SK-N-SH (cell line): ENCODE measurements at regions not wholly inside any gene's neighbourhood (a gene's known extent, or its start where the extent isn't known, plus 50 kb on each side); places are given as distances from the start of the nearest gene placed in this dataset.

ENCODE experiments used
- CTCF ChIA-PET: fragments of 300-600, 350-600 bp; formaldehyde crosslinking; extraction: SDS; loops from one replicate; lab custom pipeline; 2021; lab: Yijun Ruan, JAX
- POLR2A ChIA-PET: fragments of 350-600 bp; sonication (Branson Sonifier 250); formaldehyde crosslinking; extraction: SDS; loops from one replicate; lab custom pipeline; 2020; ENCODE audit warnings: antibody characterized with exemption, inconsistent platforms; lab: Yijun Ruan, JAX
- DNase-seq: peaks from one replicate; pipeline ENCODE4 v3.0.0; 2012
- H2AFZ ChIP-seq: fragments of 200-600 bp; sonication (generic); 2 replicates; pipeline ENCODE4 v1.8.1; 2016; ENCODE audit warnings: antibody characterized with exemption, mild to moderate bottlenecking, low read depth
- H3F3A ChIP-seq: fragments of 200-600 bp; sonication (generic); replicated peaks from 2 replicates; pipeline ENCODE3; 2016; ENCODE audit warnings: antibody characterized with exemption, mild to moderate bottlenecking; ENCODE audit not compliant: insufficient read depth
- H3K27ac ChIP-seq, 2 experiments: fragments of 200-500 bp in 1 of 2; fragments of 200-600 bp in 1 of 2; sonication (Bioruptor generic) in 1 of 2; sonication (generic), shearing (Covaris generic) in 1 of 2; 2 replicates each; pipeline versions ENCODE4 v1.5.1 to v1.6.1; 2014 to 2016; ENCODE audit warnings: low read depth in 2 of 2, inconsistent platforms in 1 of 2, low read length in 1 of 2, mild to moderate bottlenecking in 1 of 2, mixed read lengths in 1 of 2
- H3K27me3 ChIP-seq: fragments of 200-600 bp; sonication (generic), shearing (Covaris generic); 2 replicates; pipeline ENCODE4 v1.6.1; 2016; ENCODE audit warnings: mixed run types; ENCODE audit not compliant: insufficient read depth
- H3K36me3 ChIP-seq, 2 experiments: fragments of 200-500 bp in 1 of 2; fragments of 200-600 bp in 1 of 2; sonication (Bioruptor generic) in 1 of 2; sonication (generic) in 1 of 2; replicated peaks in 1 of 2; 2 replicates each; pipeline versions ENCODE3 to v1.5.1; 2014 to 2016; ENCODE audit warnings: low read length in 1 of 2, mild to moderate bottlenecking in 1 of 2; ENCODE audit not compliant: insufficient read depth in 2 of 2, control insufficient read depth in 1 of 2
- H3K4me1 ChIP-seq, 2 experiments: fragments of 200-500 bp in 1 of 2; fragments of 200-600 bp in 1 of 2; sonication (Bioruptor generic) in 1 of 2; sonication (generic), shearing (Covaris generic) in 1 of 2; 2 replicates each; pipeline versions ENCODE4 v1.5.1 to v1.6.1; 2014 to 2016; ENCODE audit warnings: low read depth in 1 of 2, low read length in 1 of 2, mixed run types in 1 of 2; ENCODE audit not compliant: insufficient read depth in 2 of 2, control insufficient read depth in 1 of 2
- H3K4me2 ChIP-seq: fragments of 200-600 bp; sonication (generic), shearing (Covaris generic); 2 replicates; pipeline ENCODE4 v1.6.1; 2017; ENCODE audit warnings: mixed run types
- H3K4me3 ChIP-seq, 2 experiments: fragments of 200-500 bp in 1 of 2; fragments of 200-600 bp in 1 of 2; sonication (Bioruptor generic) in 1 of 2; sonication (generic), shearing (Covaris generic) in 1 of 2; 2 replicates each; pipeline versions ENCODE4 v1.5.1 to v1.8.1; 2014 to 2016; ENCODE audit warnings: low read depth in 2 of 2, inconsistent platforms in 1 of 2, low read length in 1 of 2, mild to moderate bottlenecking in 1 of 2, mixed read lengths in 1 of 2, moderate library complexity in 1 of 2
- H3K79me2 ChIP-seq: fragments of 200-600 bp; sonication (generic); 2 replicates; pipeline ENCODE4 v1.8.1; 2017; ENCODE audit warnings: mild to moderate bottlenecking; ENCODE audit not compliant: insufficient read depth
- H3K9ac ChIP-seq: fragments of 200-600 bp; sonication (generic); 2 replicates; pipeline ENCODE4 v1.6.1; 2017; ENCODE audit warnings: mixed run types
- H3K9me2 ChIP-seq: fragments of 200-600 bp; sonication (generic); 2 replicates; pipeline ENCODE4 v1.6.1; 2017; ENCODE audit warnings: mixed run types
- H3K9me3 ChIP-seq: fragments of 200-600 bp; sonication (generic); 2 replicates; pipeline ENCODE4 v1.6.1; 2017; ENCODE audit warnings: mixed run types, mild to moderate bottlenecking, moderate library complexity
- H4K20me1 ChIP-seq: fragments of 200-600 bp; sonication (generic); 2 replicates; pipeline ENCODE4 v1.6.1; 2017; ENCODE audit warnings: mild to moderate bottlenecking, mixed run types; ENCODE audit not compliant: insufficient read depth
- FOSL2 ChIP-seq: IDR thresholded peaks from 2 replicates; pipeline ENCODE4 v1.4.0; 2012; ENCODE audit warnings: low read depth, mild to moderate bottlenecking, moderate library complexity, borderline replicate concordance
- GATA2 ChIP-seq: sonication (generic); formaldehyde crosslinking; IDR thresholded peaks from 2 replicates; pipeline ENCODE4 v1.5.0; 2020; ENCODE audit warnings: mild to moderate bottlenecking, missing genetic modification reagents
- JUND ChIP-seq: IDR thresholded peaks from 2 replicates; pipeline ENCODE4 v1.4.0; 2012
- MXI1 ChIP-seq: IDR thresholded peaks from 2 replicates; pipeline ENCODE4 v1.6.1; 2012; ENCODE audit warnings: mild to moderate bottlenecking, low read depth, low read length, improper control_type of control experiment
- NFIC ChIP-seq: IDR thresholded peaks from 2 replicates; pipeline ENCODE4 v1.4.0; 2012; ENCODE audit warnings: borderline replicate concordance
- RCOR1 ChIP-seq: fragments of 150-350 bp; IDR thresholded peaks from 2 replicates; pipeline ENCODE4 v1.6.1; 2017; ENCODE audit warnings: antibody characterized with exemption, low read length
- REST ChIP-seq: IDR thresholded peaks from 2 replicates; pipeline ENCODE4 v1.6.1; 2012; ENCODE audit warnings: mild to moderate bottlenecking, low read depth, low read length, moderate library complexity
- RFX5 ChIP-seq: IDR thresholded peaks from 2 replicates; pipeline ENCODE4 v1.6.1; 2012; ENCODE audit warnings: mild to moderate bottlenecking, improper control_type of control experiment, low read length
- SIN3A ChIP-seq: IDR thresholded peaks from 2 replicates; pipeline ENCODE4 v1.6.1; 2012; ENCODE audit warnings: low read depth, mild to moderate bottlenecking, low read length, moderate library complexity, borderline replicate concordance
- TAF1 ChIP-seq: IDR thresholded peaks from 2 replicates; pipeline ENCODE4 v1.6.1; 2012; ENCODE audit warnings: low read depth, mild to moderate bottlenecking, low read length, moderate library complexity, borderline replicate concordance
- TCF12 ChIP-seq: IDR thresholded peaks from 2 replicates; pipeline ENCODE4 v1.4.0; 2012
- USF1 ChIP-seq: IDR thresholded peaks from 2 replicates; pipeline ENCODE4 v1.4.0; 2012; ENCODE audit warnings: low read depth, borderline replicate concordance
- USF2 ChIP-seq: fragments of 150-350 bp; IDR thresholded peaks from 2 replicates; pipeline ENCODE4 v1.6.1; 2017; ENCODE audit warnings: antibody characterized with exemption, low read length, low read depth, borderline replicate concordance
- WGBS: methylation state at CpG from one replicate; pipeline ENCODE4 v1.1.6; 2017; ENCODE audit warnings: low lambda C conversion rate; 5-methylcytosine and 5-hydroxymethylcytosine counted together

GRCh38 chr7:155953781-155954549 lies 141.7 kb upstream of the SHH start:
- TF ChIP-seq FOSL2 (no peak), GATA2 (CRISPR knock-in tag) (no peak), USF2 (no peak)
- TF ChIP-seq, all 33 proteins: peak for 0
- Histone ChIP-seq H3K9ac (no peak overlapping the region), H3K79me2 (no peaks in the 10 kb centered on the region), H2AFZ (no peak overlapping the region), H3K4me1 (peaks cover 0 to 19% of the 10 kb centered on the region in 2 experiments; a peak in 3 of 4 replicates), H3K4me3 (no peak overlapping the region), H3K27ac (no peak overlapping the region), H3K36me3 (no peaks in the 10 kb centered on the region), H4K20me1 (no peaks in the 10 kb centered on the region), H3K9me3 (no peaks in the 10 kb centered on the region), H3F3A (peaks cover 21% of the 10 kb centered on the region), H3K9me2 (no peaks in the 10 kb centered on the region), H3K27me3 (no peaks in the 10 kb centered on the region), H3K4me2 (no peak overlapping the region)
- ChIA-PET CTCF (interaction anchor here (1.0 kb wide), 1 partner anchor 12 kb away, joined by 3 read pairs; no protein-coding TSS in a partner anchor), POLR2A (no interaction called here)
- no peak for DNase-seq
- 54% methylated on average over 14 of the region's 19 CpGs for WGBS

GRCh38 chr7:155953501-155953778 lies 141.2 kb upstream of the SHH start:
- no peaks in the 10 kb centered on the region for H3K27me3 ChIP-seq
- DNase-seq, result no peak
- no peaks in the 10 kb centered on the region for H4K20me1 ChIP-seq
- H3K4me3 ChIP-seq, result no peak overlapping the region
- TF ChIP-seq GATA2 (CRISPR knock-in tag) (no peak), MXI1 (no peak)
- H2AFZ ChIP-seq, result no peak overlapping the region
- 52% methylated on average over 4 of the region's 5 CpGs for WGBS
- no peaks in the 10 kb centered on the region for H3K36me3 ChIP-seq
- no peak overlapping the region for H3K9ac ChIP-seq
- H3K9me2 ChIP-seq, result no peaks in the 10 kb centered on the region
- H3K9me3 ChIP-seq, result no peaks in the 10 kb centered on the region
- H3K79me2 ChIP-seq, result no peaks in the 10 kb centered on the region
- ChIA-PET CTCF (interaction anchor here (1.0 kb wide), 1 partner anchor 13 kb away, joined by 3 read pairs; no protein-coding TSS in a partner anchor), POLR2A (no interaction called here)
- H3F3A ChIP-seq, result peaks cover 21% of the 10 kb centered on the region
- H3K4me2 ChIP-seq, result no peak overlapping the region
- H3K4me1 ChIP-seq, result peaks cover 0 to 19% of the 10 kb centered on the region in 2 experiments; a peak in 3 of 4 replicates
- no peak overlapping the region for H3K27ac ChIP-seq

GRCh38 chr7:155951554-155952158 lies 139.4 kb upstream of the SHH start:
- H2AFZ ChIP-seq, result peak overlapping the region; percentile 62
- WGBS, result 2% methylated on average over 20 of the region's 21 CpGs
- POLR2A ChIA-PET, result no interaction called here
- no peaks in the 10 kb centered on the region for H3K9me3 ChIP-seq
- H3K9me2 ChIP-seq, result no peaks in the 10 kb centered on the region
- no peak for DNase-seq
- H3K79me2 ChIP-seq, result no peaks in the 10 kb centered on the region
- H3K36me3 ChIP-seq, result no peaks in the 10 kb centered on the region
- no peaks in the 10 kb centered on the region for H4K20me1 ChIP-seq
- CTCF ChIA-PET, result no interaction called here
- H3K4me1 ChIP-seq, result peaks cover 0 to 23% of the 10 kb centered on the region in 2 experiments; a peak in 3 of 4 replicates
- H3K27me3 ChIP-seq, result no peaks in the 10 kb centered on the region
- H3K27ac ChIP-seq, result peak overlapping the region in 1 of 2 experiments; percentile 91; a peak in 2 of 4 replicates
- peak overlapping the region in 1 of 2 experiments; percentile 8; a peak in 1 of 4 replicates for H3K4me3 ChIP-seq
- peaks cover 21% of the 10 kb centered on the region for H3F3A ChIP-seq
- H3K9ac ChIP-seq, result peak overlapping the region; percentile 59
- peak overlapping the region; percentile 62 for H3K4me2 ChIP-seq
- TF ChIP-seq USF1 (no peak), REST (no peak; the same call in 1 of the 2 replicates), SIN3A (0 out of 2 replicates have a peak, but pooled peaks have one; percentile 6), GATA2 (CRISPR knock-in tag) (no peak), TCF12 (peak; percentile 63), RFX5 (no peak), TAF1 (peak; percentile 37; the same call in 1 of the 2 replicates), JUND (peak; percentile 88), NFIC (peak; percentile 90), FOSL2 (peak; percentile 97), MXI1 (no peak), RCOR1 (no peak)
